Testis (tissue), 2 donors: ENCODE measurements at regions not wholly inside any gene's neighbourhood (a gene's known extent, or its start where the extent isn't known, plus 50 kb on each side); places are given as distances from the start of the nearest gene placed in this dataset.

ENCODE experiments used
- POLR2A ChIP-seq: fragments of 450-650 bp; IDR thresholded peaks from one replicate; pipeline ENCODE4 v1.6.1; 2017; ENCODE audit warnings: antibody characterized with exemption, mild to moderate bottlenecking, moderate library complexity
- TF ChIP-seq, protein P1 (sequence below), 3 experiments: fragments of 450-650 bp in 2 of 3; fragments of 200-600 bp in 1 of 3; sonication (generic) in 1 of 3; IDR thresholded peaks; one replicate each; pipeline ENCODE4 v1.5.1; 2016 to 2019; ENCODE audit warnings: antibody characterized with exemption in 3 of 3, mild to moderate bottlenecking in 2 of 3, moderate library complexity in 1 of 3

DNA sequence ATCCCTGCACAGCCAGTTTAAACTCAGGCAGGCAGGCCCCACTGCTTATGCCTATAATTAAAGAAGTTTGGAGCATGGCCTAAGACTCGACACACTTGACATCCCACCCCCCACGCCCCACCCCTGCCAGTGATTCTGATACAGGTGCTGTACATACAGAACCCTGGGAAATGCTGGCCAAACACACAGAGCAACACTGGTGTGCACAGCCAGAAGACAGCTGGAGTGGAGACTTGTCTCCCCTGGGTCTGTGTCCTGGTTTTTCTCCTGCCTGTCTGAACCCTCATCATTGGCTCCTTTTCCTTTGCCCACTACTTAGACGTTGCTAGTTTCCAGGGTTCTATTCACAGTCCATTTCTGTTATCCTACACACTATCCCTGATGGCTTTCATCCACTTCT lies 76.8 kb downstream of the DLEU7 start:
- TF ChIP-seq, protein P1, sequence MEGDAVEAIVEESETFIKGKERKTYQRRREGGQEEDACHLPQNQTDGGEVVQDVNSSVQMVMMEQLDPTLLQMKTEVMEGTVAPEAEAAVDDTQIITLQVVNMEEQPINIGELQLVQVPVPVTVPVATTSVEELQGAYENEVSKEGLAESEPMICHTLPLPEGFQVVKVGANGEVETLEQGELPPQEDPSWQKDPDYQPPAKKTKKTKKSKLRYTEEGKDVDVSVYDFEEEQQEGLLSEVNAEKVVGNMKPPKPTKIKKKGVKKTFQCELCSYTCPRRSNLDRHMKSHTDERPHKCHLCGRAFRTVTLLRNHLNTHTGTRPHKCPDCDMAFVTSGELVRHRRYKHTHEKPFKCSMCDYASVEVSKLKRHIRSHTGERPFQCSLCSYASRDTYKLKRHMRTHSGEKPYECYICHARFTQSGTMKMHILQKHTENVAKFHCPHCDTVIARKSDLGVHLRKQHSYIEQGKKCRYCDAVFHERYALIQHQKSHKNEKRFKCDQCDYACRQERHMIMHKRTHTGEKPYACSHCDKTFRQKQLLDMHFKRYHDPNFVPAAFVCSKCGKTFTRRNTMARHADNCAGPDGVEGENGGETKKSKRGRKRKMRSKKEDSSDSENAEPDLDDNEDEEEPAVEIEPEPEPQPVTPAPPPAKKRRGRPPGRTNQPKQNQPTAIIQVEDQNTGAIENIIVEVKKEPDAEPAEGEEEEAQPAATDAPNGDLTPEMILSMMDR (IDR thresholded peaks at IDR 0.05) = no peak
- TF ChIP-seq POLR2A = no peak
